Subcutaneous abdominal adipose tissue (tissue), 5 donors: ENCODE measurements at regions not wholly inside any gene's neighbourhood (a gene's known extent, or its start where the extent isn't known, plus 50 kb on each side); places are given as distances from the start of the nearest gene placed in this dataset.

ENCODE experiments used
- H3K27ac ChIP-seq: one replicate; pipeline ENCODE4 v1.7.0; 2013; ENCODE audit warnings: low read depth, mild to moderate bottlenecking, inconsistent platforms, low read length, moderate library complexity
- H3K27me3 ChIP-seq, 5 donors: one replicate each; pipeline ENCODE4 v1.7.0; 2013; ENCODE audit warnings: low read length in 5 of 5, inconsistent platforms in 1 of 5; ENCODE audit not compliant: control insufficient read depth in 5 of 5, insufficient read depth in 4 of 5
- H3K36me3 ChIP-seq, 5 donors: one replicate each; pipeline ENCODE4 v1.7.0; 2013; ENCODE audit warnings: low read length in 5 of 5; ENCODE audit not compliant: control insufficient read depth in 5 of 5, insufficient read depth in 5 of 5
- H3K4me1 ChIP-seq, 5 donors: one replicate each; pipeline ENCODE4 v1.7.0; 2013; ENCODE audit warnings: low read length in 5 of 5, mild to moderate bottlenecking in 3 of 5, moderate library complexity in 1 of 5; ENCODE audit not compliant: control insufficient read depth in 5 of 5, insufficient read depth in 5 of 5
- H3K4me3 ChIP-seq, 5 donors: one replicate each; pipeline ENCODE4 v1.7.0; 2013; ENCODE audit warnings: low read length in 5 of 5, low read depth in 1 of 5
- H3K9ac ChIP-seq, 5 donors: one replicate each; pipeline ENCODE4 v1.7.0; 2013; ENCODE audit warnings: low read length in 5 of 5, mild to moderate bottlenecking in 4 of 5, moderate library complexity in 3 of 5
- H3K9me3 ChIP-seq, 5 donors: one replicate each; pipeline ENCODE4 v1.7.0; 2013; ENCODE audit warnings: low read length in 5 of 5; ENCODE audit not compliant: control insufficient read depth in 5 of 5
- donor health status: healthy.
- donor health status: healthy.
- donor health status: healthy.
- donor health status: healthy.
- donor health status: healthy.

DNA sequence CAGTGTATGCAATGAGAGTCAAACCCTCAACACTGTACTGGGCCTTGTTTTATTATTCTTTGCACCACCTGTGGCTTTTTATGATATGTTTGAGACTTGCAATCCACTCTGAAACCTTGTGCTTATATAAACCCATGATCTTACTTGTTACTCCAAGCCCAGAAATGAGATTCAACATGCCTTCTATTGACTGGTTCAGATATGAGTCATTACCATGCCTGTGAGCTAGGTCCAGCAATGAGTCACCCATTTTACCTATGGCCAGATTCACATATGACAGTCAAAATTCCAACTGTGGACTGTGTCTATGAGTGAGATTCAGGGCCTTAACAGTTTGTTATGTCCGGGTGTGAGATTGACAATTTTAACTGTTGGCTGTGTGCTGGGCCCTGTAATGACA, 1846.1 kb downstream of the TP53TG3F start:
- Histone ChIP-seq H3K4me3 (no peak overlapping the region), H3K27ac (no peak overlapping the region), H3K27me3 (no peaks in the 10 kb centered on the region), H3K4me1 (no peaks in the 10 kb centered on the region), H3K9ac (no peak overlapping the region), H3K9me3 (peaks cover 0 to 7% (median 0%) of the 10 kb centered on the region in 5 donors), H3K36me3 (no peaks in the 10 kb centered on the region)

DNA sequence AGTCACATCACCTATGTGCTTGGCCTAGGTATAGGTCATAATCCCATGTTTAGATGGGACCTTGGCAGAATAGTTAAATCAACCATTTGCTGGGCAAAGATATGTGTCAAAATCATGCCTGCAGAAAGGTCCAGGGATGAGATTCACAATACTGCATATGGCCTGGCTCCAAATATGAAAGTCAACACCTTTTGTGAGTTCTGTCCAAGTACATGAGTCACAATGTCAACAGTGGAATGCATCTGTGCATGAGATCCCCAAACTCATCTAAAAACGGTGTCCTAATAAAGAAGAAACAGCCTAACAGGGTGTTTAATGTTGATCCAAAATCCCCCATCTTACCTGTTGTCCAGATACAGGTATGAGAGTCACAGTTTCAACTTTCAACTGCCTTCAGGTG, 1847.5 kb downstream of the TP53TG3F start:
- Histone ChIP-seq H3K4me1 (no peaks in the 10 kb centered on the region), H3K27ac (no peak overlapping the region), H3K4me3 (no peak overlapping the region), H3K36me3 (no peaks in the 10 kb centered on the region), H3K27me3 (peaks cover 0 to 4% (median 0%) of the 10 kb centered on the region in 5 donors), H3K9me3 (peaks cover 0 to 19% (median 0%) of the 10 kb centered on the region in 5 donors), H3K9ac (no peak overlapping the region)

DNA sequence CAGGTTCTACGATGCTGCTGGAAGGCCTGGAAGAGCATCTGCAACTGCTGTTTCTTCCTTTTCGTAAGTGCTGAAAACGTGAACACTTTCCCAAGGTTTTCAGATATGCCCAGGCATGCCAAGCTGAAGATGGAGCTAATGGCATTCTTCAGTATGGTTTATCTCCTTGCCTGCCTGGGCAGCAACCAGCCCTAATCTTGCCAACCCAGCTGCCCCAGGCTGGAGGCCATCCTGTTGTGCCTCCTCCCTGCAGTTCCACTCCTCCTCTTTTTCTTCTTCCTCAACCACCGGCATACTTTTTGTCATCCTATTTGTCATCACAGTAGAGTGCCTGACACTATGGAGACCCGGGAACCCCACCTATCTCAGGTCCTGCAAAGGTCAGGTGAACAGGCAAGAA, 1849.3 kb downstream of the TP53TG3F start:
- peaks cover 0 to 20% (median 0%) of the 10 kb centered on the region in 5 donors for H3K9me3 ChIP-seq

DNA sequence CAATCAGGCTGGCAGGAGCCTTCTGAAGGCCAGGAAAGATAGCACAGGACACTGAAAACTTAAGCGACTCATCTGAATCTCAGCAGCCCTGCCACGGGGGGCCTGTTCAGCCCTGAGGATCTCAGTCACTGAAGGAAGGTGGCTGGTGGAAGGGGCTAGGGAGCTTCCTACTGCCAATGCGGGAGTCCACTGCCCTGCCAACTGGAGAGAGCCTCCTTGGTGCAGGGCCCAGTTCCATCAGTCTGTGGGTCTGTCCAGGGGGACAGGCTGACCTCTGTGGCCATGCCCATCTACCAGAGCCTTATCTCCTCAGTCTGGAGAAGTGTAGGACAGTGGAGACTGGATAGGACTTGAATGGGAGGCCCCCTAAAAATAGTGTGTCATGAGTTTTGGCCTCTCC, 1851.6 kb downstream of the TP53TG3F start:
- peaks cover 0 to 4% (median 0%) of the 10 kb centered on the region in 5 donors for H3K27me3 ChIP-seq
- H3K4me3 ChIP-seq = no peak overlapping the region
- H3K36me3 ChIP-seq = no peaks in the 10 kb centered on the region
- no peaks in the 10 kb centered on the region for H3K4me1 ChIP-seq
- H3K27ac ChIP-seq = no peak overlapping the region
- no peak overlapping the region for H3K9ac ChIP-seq
- peaks cover 0 to 32% (median 0%) of the 10 kb centered on the region in 5 donors for H3K9me3 ChIP-seq

More for the DNA sequence above, 1849.3 kb downstream of the TP53TG3F start:
- Histone ChIP-seq H3K4me1 (no peaks in the 10 kb centered on the region), H3K36me3 (no peaks in the 10 kb centered on the region), H3K4me3 (no peak overlapping the region), H3K27ac (no peak overlapping the region), H3K9ac (no peak overlapping the region), H3K27me3 (peaks cover 0 to 4% (median 0%) of the 10 kb centered on the region in 5 donors)

DNA sequence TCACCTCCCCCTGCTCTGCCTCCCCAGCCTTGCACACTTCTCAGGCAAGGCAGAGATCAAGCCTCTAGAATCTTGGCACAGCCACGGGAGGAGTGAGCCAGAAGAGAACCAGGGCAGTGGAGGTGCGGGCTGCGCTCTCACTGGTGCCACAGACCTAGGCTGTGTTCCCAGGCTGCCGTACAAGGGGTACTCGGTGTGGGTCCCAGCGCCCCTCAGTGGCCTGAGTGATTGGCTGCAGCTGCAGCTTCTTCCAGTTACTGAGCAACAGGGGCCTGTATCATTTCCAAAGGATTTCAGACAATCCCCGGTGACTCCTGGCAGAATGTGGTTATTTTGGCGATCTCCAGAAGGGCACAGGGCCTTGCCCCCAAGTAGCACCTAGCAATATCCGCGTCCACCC, 1852.1 kb downstream of the TP53TG3F start:
- Histone ChIP-seq H3K4me1 (no peaks in the 10 kb centered on the region), H3K9me3 (peaks cover 0 to 34% (median 0%) of the 10 kb centered on the region in 5 donors)

DNA sequence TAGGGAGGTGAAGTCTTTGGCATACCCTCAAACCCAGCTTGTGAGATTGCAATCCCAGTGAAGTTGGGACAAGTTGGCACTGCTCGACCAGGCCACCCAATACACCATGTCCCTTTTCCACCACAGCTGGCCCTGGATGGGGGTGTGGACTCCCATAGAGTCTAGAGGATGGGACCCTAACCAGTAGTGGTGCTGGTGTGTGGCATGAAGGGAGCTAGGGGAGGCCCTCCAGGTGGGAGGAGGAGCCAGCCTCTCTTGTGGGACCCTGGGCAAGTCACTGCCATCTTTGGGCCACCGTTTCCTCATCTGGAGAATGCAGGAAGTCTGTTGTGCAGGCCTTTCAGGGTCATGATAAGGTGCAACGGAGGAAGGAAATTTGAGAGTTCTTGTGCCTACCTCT, 1854.9 kb downstream of the TP53TG3F start:
- Histone ChIP-seq H3K4me3 (no peak overlapping the region), H3K9me3 (peaks cover 0 to 29% (median 0%) of the 10 kb centered on the region in 5 donors), H3K27ac (no peak overlapping the region), H3K4me1 (no peaks in the 10 kb centered on the region), H3K9ac (no peak overlapping the region), H3K36me3 (no peaks in the 10 kb centered on the region), H3K27me3 (peaks cover 0 to 4% (median 0%) of the 10 kb centered on the region in 5 donors)

More for the DNA sequence above, 1852.1 kb downstream of the TP53TG3F start:
- peaks cover 0 to 4% (median 0%) of the 10 kb centered on the region in 5 donors for H3K27me3 ChIP-seq
- no peaks in the 10 kb centered on the region for H3K36me3 ChIP-seq
- no peak overlapping the region for H3K4me3 ChIP-seq
- H3K9ac ChIP-seq = no peak overlapping the region
- H3K27ac ChIP-seq = no peak overlapping the region

DNA sequence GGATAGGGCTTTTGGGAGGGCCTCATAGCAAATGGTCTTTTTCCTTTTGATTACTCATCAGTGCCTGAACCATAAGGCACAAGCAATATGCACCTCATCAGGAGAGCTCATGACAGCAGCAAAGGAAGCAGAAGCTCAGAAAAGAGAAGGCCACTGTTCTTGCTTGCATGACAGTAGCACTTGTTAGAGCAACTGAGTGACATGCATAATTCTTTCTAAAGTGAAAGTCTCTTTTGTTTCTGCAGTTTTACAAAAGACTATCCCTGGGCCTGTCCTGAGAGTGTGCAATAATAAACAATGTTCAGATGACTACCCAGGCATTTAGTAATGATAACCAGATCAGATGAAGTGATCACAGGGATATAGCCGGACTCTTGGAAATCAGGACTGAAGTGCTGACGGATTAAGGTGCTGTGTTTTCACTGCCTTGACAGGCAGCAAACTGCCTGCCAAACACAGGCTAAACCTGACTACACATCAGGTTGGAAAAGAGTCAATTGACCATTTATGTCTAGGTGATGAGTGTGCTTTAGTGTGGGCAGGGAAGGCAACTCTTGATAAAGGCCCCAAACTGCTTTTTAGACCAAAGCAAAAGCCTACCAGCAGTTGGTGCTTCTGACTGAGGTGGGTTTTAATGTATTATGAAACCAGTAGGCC, 1860.3 kb downstream of the TP53TG3F start:
- Histone ChIP-seq H3K36me3 (no peaks in the 10 kb centered on the region), H3K4me3 (no peak overlapping the region), H3K27me3 (no peaks in the 10 kb centered on the region), H3K4me1 (no peaks in the 10 kb centered on the region), H3K9me3 (peaks cover 0 to 11% (median 0%) of the 10 kb centered on the region in 5 donors), H3K9ac (no peak overlapping the region), H3K27ac (no peak overlapping the region)

DNA sequence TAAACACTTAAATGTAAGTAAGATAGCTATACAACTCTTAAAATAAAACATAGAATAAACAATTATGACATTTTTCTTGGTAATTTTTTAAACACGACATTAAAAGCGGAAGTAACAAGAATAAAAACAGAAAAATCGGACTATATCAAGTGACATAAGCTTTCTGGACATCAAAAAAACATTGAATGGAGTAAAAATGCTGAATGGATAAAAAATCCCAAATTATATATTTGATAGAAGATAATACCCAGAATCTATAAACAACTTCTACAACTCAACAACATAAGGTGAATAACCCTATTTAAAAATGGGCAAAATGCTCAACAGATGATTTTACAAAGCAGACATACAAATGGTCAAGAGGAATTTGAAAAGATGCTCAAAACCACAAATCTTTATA, 1866.5 kb downstream of the TP53TG3F start:
- Histone ChIP-seq H3K27me3 (no peaks in the 10 kb centered on the region), H3K4me3 (no peak overlapping the region), H3K9me3 (peaks cover 0 to 9% (median 4%) of the 10 kb centered on the region in 5 donors), H3K9ac (no peak overlapping the region), H3K4me1 (no peaks in the 10 kb centered on the region), H3K36me3 (no peaks in the 10 kb centered on the region), H3K27ac (no peak overlapping the region)

DNA sequence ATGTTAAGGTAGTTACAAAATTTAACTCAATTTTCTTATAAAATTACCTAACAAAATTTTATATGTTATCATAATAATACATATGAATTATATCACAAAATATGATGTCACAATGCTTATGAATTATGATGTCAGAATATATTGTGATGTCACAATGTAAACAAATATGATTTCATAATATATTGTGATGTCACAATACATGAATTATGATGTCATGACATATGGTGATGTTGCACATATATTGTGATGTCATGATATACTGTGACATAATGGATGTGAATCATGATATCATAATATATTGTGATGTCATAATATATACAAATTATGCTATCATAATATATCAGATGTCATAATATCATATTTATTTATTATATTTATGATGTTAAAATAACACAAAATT, 1879.9 kb downstream of the TP53TG3F start:
- Histone ChIP-seq H3K27me3 (no peaks in the 10 kb centered on the region), H3K9me3 (peaks cover 3 to 21% (median 12%) of the 10 kb centered on the region in 5 donors), H3K9ac (no peak overlapping the region), H3K4me3 (no peak overlapping the region), H3K4me1 (no peaks in the 10 kb centered on the region), H3K27ac (no peak overlapping the region), H3K36me3 (no peaks in the 10 kb centered on the region)

DNA sequence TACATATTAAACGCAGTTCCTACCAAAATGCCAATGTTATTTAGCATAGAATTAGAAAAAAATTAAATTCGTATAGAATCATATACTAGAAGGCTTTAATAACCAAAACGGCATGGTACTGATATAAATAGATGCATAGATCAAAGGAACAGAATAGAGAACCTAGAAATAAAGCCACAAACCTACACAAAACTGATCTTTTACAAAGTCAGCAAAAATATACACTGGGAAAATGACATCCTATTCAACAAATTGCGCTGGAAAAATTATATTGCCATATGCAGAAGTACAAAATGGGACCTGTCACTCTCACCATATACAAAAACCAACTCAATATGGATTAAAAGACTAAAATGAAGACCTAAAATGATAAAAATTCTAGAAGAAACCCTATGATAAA, 1882.6 kb downstream of the TP53TG3F start:
- H3K36me3 ChIP-seq = no peaks in the 10 kb centered on the region
- H3K9me3 ChIP-seq = peaks cover 3 to 29% (median 21%) of the 10 kb centered on the region in 5 donors
- H3K27me3 ChIP-seq = no peaks in the 10 kb centered on the region
- no peak overlapping the region for H3K27ac ChIP-seq
- no peak overlapping the region for H3K4me3 ChIP-seq
- H3K4me1 ChIP-seq = no peaks in the 10 kb centered on the region
- H3K9ac ChIP-seq = no peak overlapping the region
